HepG2 (cell line): ENCODE measurements at regions not wholly inside any gene's neighbourhood (a gene's known extent, or its start where the extent isn't known, plus 50 kb on each side); places are given as distances from the start of the nearest gene placed in this dataset.
"Not testable (repeated sequence)": the region's sequence is repeated elsewhere in the genome, so short reads cannot be mapped to it uniquely, and the experiment has no call there.

Experiments
- ATAC-seq: fragments of 200-7000 bp; cut with Tn5 transposase; 3 replicates; pipeline ENCODE4 v1.9.1; 2020; ENCODE audit warnings: mild to moderate bottlenecking, moderate library complexity
- BruUV-seq: library from RNA; stranded (reverse); fragments of 400-500 nt; replicated peaks from 2 replicates; lab custom pipeline; 2021; lab: Mats Ljungman, UMichigan
- CTCF ChIA-PET: fragments of 300-600 bp; formaldehyde crosslinking; extraction: SDS; loops from one replicate; lab custom pipeline; 2021; ENCODE audit warnings: low total read pairs, inconsistent platforms, low intra/inter-chr PET ratio; lab: Yijun Ruan, JAX
- POLR2A ChIA-PET: fragments of 350-600 bp; sonication (Branson Sonifier 250); formaldehyde crosslinking; loops from one replicate; lab custom pipeline; 2020; ENCODE audit warnings: antibody characterized with exemption, inconsistent platforms; lab: Yijun Ruan, JAX
- DNase-seq: peaks from one replicate; pipeline ENCODE4 v3.0.0-alpha.2; 2015; ENCODE audit warnings: low spot score
- FAIRE-seq: peaks from 3 replicates; lab custom pipeline; 2011; peaks lifted over from hg19 to GRCh38; lab: Jason Lieb, UNC
- H2AFZ ChIP-seq: one replicate; pipeline ENCODE4 v1.6.1; 2011; ENCODE audit warnings: low read length, inconsistent platforms
- H3K27ac ChIP-seq: fragments of 300-600 bp; 3 replicates; pipeline ENCODE4 v1.8.0; 2011; ENCODE audit warnings: mixed run types, mild to moderate bottlenecking, mixed read lengths, low read length, inconsistent platforms; ENCODE audit not compliant: insufficient read depth; ENCODE audit errors: extremely low read length
- H3K27me3 ChIP-seq, 2 experiments: fragments of 200-600 bp in 1 of 2; 2 replicates in 1 of 2; 3 replicates in 1 of 2; pipeline versions ENCODE4 v1.6.0 to v1.8.0; 2011; ENCODE audit warnings: low read length in 2 of 2, mild to moderate bottlenecking in 2 of 2, moderate library complexity in 2 of 2, inconsistent platforms in 1 of 2; ENCODE audit not compliant: insufficient read depth in 2 of 2, control insufficient read depth in 1 of 2
- H3K36me3 ChIP-seq, 2 experiments: fragments of 200-600 bp in 1 of 2; replicated peaks in 1 of 2; 2 replicates in 1 of 2; 3 replicates in 1 of 2; pipeline versions ENCODE4 v1.5.1 to v1.8.0; 2011; ENCODE audit warnings: low read length in 2 of 2, inconsistent platforms in 1 of 2; ENCODE audit not compliant: insufficient read depth in 2 of 2, control insufficient read depth in 1 of 2
- H3K4me1 ChIP-seq: 2 replicates; pipeline ENCODE4 v1.5.1; 2012; ENCODE audit warnings: low read length, inconsistent platforms; ENCODE audit not compliant: insufficient read depth
- H3K4me2 ChIP-seq: 2 replicates; pipeline ENCODE4 v1.6.0; 2011; ENCODE audit warnings: low read depth, low read length, inconsistent platforms
- H3K4me3 ChIP-seq, 3 experiments: fragments of 200-600 bp in 1 of 3; sonication (generic), shearing (Covaris generic) in 1 of 3; replicated peaks in 1 of 3; 2 replicates each; pipeline ENCODE4 v1.5.1; 2011 to 2016; ENCODE audit warnings: low read length in 3 of 3, inconsistent platforms in 2 of 3, low read depth in 2 of 3, mild to moderate bottlenecking in 2 of 3, control low read depth in 1 of 3, mixed read lengths in 1 of 3; ENCODE audit not compliant: insufficient read depth in 1 of 3
- H3K79me2 ChIP-seq: one replicate; pipeline ENCODE4 v1.6.1; 2011; ENCODE audit warnings: low read length, inconsistent platforms; ENCODE audit not compliant: insufficient read depth
- H3K9ac ChIP-seq: 2 replicates; pipeline ENCODE4 v1.6.0; 2011; ENCODE audit warnings: mild to moderate bottlenecking, low read depth, low read length, inconsistent platforms; ENCODE audit not compliant: insufficient read depth
- H3K9me3 ChIP-seq: 2 replicates; pipeline ENCODE4 v1.5.1; 2012; ENCODE audit warnings: mild to moderate bottlenecking, low read length
- H4K20me1 ChIP-seq: 2 replicates; pipeline ENCODE4 v1.6.0; 2011; ENCODE audit warnings: inconsistent platforms, mild to moderate bottlenecking, low read length, moderate library complexity; ENCODE audit not compliant: insufficient read depth
- HOMEZ ChIP-seq: IDR thresholded peaks from 2 replicates; pipeline ENCODE4 v1.6.1; 2016; ENCODE audit warnings: low read depth
- IRF2 ChIP-seq: IDR thresholded peaks from 2 replicates; pipeline ENCODE4 v1.6.1; 2018; ENCODE audit warnings: missing genetic modification reagents, missing compliant biosample characterization
- MBNL3 ChIP-seq: fragments of 250-450 bp; sonication (Bioruptor Pico); conservative IDR thresholded peaks from 2 replicates; pipeline ENCODE4 v1.8.0; 2022; ENCODE audit warnings: mild to moderate bottlenecking, inconsistent platforms
- MNT ChIP-seq: fragments of 450-650 bp; IDR thresholded peaks from 2 replicates; pipeline ENCODE4 v1.6.1; 2016
- ZFP37 ChIP-seq: sonication (generic); formaldehyde crosslinking; IDR thresholded peaks from 2 replicates; pipeline ENCODE4 v1.4.0; 2020; ENCODE audit warnings: missing genetic modification reagents, borderline replicate concordance
- ZKSCAN5 ChIP-seq: sonication (generic); formaldehyde crosslinking; IDR thresholded peaks from 2 replicates; pipeline ENCODE4 v1.5.1; 2020; ENCODE audit warnings: mild to moderate bottlenecking, missing genetic modification reagents
- ZNF318 ChIP-seq: sonication (generic); formaldehyde crosslinking; IDR thresholded peaks from 2 replicates; pipeline ENCODE4 v1.4.0; 2020; ENCODE audit warnings: mild to moderate bottlenecking, missing genetic modification reagents
- ZNF468 ChIP-seq: sonication (generic); formaldehyde crosslinking; IDR thresholded peaks from 2 replicates; pipeline ENCODE4 v1.8.0; 2022; ENCODE audit warnings: mild to moderate bottlenecking, moderate library complexity, missing genetic modification reagents
- WGBS: methylation state at CpG from one replicate; pipeline ENCODE4 v1.1.6; 2017; ENCODE audit warnings: low lambda C conversion rate; 5-methylcytosine and 5-hydroxymethylcytosine counted together
- in situ Hi-C: cut with HindIII; loops from 2 replicates; pipeline ENCODE4 v1.10.0; 2017; ENCODE audit warnings: low pct_unique_long_range_greater_than_20kb; ENCODE audit not compliant: extremely low pct_ligation_motif_present
- intact Hi-C: fragments of 100-400 bp; cut with micrococcal nuclease; formaldehyde crosslinking; loops from one replicate; pipeline ENCODE4 v1.10.0; 2022; ENCODE audit not compliant: unreplicated experiment

DNA sequence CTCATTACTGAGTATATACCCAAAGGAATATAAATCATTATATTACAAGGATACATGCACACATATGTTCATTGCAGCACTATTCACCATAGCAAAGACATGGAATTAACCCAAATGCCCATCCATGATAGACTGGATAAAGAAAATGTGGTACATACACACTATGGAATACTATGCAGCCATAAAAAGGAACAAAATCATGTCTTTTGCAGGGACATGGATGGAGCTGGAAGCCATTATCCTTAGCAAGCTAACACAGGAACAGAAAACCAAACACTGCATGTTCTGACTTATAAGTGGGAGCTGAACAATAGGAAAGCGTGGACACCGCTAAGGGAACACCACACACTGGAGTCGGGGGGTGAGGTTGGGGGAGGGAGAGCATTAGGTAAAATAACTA, 236.7 kb upstream of the NFIA start:
- H2AFZ ChIP-seq, H3K36me3 ChIP-seq, FAIRE-seq, in situ Hi-C loops, POLR2A ChIA-PET, DNase-seq, CTCF ChIA-PET, H3K4me2 ChIP-seq, H3K4me3 ChIP-seq, H3K27me3 ChIP-seq, H3K27ac ChIP-seq, H3K9ac ChIP-seq, H3K9me3 ChIP-seq, H3K79me2 ChIP-seq, BruUV-seq, ATAC-seq, H4K20me1 ChIP-seq, H3K4me1 ChIP-seq: not testable (repeated sequence)
- WGBS: 72% methylated on average over 3 of the region's 3 CpGs
- intact Hi-C loops: loop anchor here (5.0 kb wide), 2 partner anchors 197 to 607 kb away; no protein-coding TSS in a partner anchor

- H3K9me3 ChIP-seq: no peaks in the 10 kb centered on the region
- no peaks in the 10 kb centered on the region for H3K36me3 ChIP-seq
- CTCF ChIA-PET: no interaction called here
- H3K4me3 ChIP-seq: no peak overlapping the region
- H3K79me2 ChIP-seq: no peaks in the 10 kb centered on the region
- in situ Hi-C loops (no loop called here), intact Hi-C loops (no loop called here)
- 14% methylated on average over 2 of the region's 2 CpGs for WGBS
- H2AFZ ChIP-seq: no peak overlapping the region
- no peak overlapping the region for H3K4me2 ChIP-seq
- no peak for ATAC-seq
- no peaks in the 10 kb centered on the region for H3K27me3 ChIP-seq
- H4K20me1 ChIP-seq: no peaks in the 10 kb centered on the region
- H3K27ac ChIP-seq: no peak overlapping the region
- DNase-seq: no peak
- H3K9ac ChIP-seq: no peak overlapping the region
- no peak for FAIRE-seq
- BruUV-seq: no TSS peak
- H3K4me1 ChIP-seq: no peaks in the 10 kb centered on the region
- POLR2A ChIA-PET: no interaction called here
- TF ChIP-seq IRF2 (no peak), MNT (no peak), ZFP37 (CRISPR knock-in tag) (no peak), ZNF318 (CRISPR knock-in tag) (no peak), MBNL3 (no peak), HOMEZ (CRISPR knock-in tag) (no peak), ZKSCAN5 (no peak), ZNF468 (CRISPR knock-in tag) (no peak)
Observed at GRCh38 chr1:60842304-60842703, 240.1 kb upstream of the NFIA start.
